Upper lobe of left lung (tissue), 6 donors: ENCODE measurements at regions not wholly inside any gene's neighbourhood (a gene's known extent, or its start where the extent isn't known, plus 50 kb on each side); places are given as distances from the start of the nearest gene placed in this dataset.

Experiments used
- ATAC-seq, 2 donors: fragments of 200-7000 bp; cut with Tn5 transposase; one replicate each; pipeline ENCODE4 v1.9.1; 2022; ENCODE audit warnings: mild to moderate bottlenecking in 2 of 2, moderate library complexity in 2 of 2; ENCODE audit not compliant: low FRiP score in 2 of 2
- DNase-seq, 2 donors: peaks; one replicate each; pipeline ENCODE4 v3.0.0-alpha.2; 2019 to 2020
- H3K27ac ChIP-seq, 4 donors: fragments of 200-600 bp; sonication (generic); one replicate each; pipeline ENCODE4 v1.5.1; 2016 to 2019
- H3K27me3 ChIP-seq, 4 donors: fragments of 200-600 bp; sonication (generic); one replicate each; pipeline ENCODE4 v1.5.1; 2017 to 2019
- H3K36me3 ChIP-seq, 4 donors: fragments of 200-600 bp; sonication (generic); one replicate each; pipeline ENCODE4 v1.5.1; 2016 to 2019
- H3K4me1 ChIP-seq, 4 donors: fragments of 200-600 bp; sonication (generic); one replicate each; pipeline ENCODE4 v1.5.1; 2018 to 2019
- H3K4me3 ChIP-seq, 4 donors: fragments of 200-600 bp; sonication (generic); one replicate each; pipeline ENCODE4 v1.5.1; 2017 to 2019; ENCODE audit warnings: mild to moderate bottlenecking in 2 of 4, moderate library complexity in 1 of 4
- H3K9me3 ChIP-seq, 4 donors: fragments of 200-600 bp; sonication (generic); one replicate each; pipeline ENCODE4 v1.5.1; 2018 to 2019
- EP300 ChIP-seq, 4 donors: sonication (generic); formaldehyde crosslinking; IDR thresholded peaks; one replicate each; pipeline ENCODE4 v1.5.1; 2017; ENCODE audit warnings: antibody characterized with exemption in 4 of 4, control low read depth in 2 of 4
- POLR2A ChIP-seq, 4 donors: fragments of 450-650 bp; IDR thresholded peaks; one replicate each; pipeline ENCODE4 v1.5.1; 2016 to 2017; ENCODE audit warnings: antibody characterized with exemption in 4 of 4, mild to moderate bottlenecking in 2 of 4
- POLR2AphosphoS5 ChIP-seq, 2 donors: sonication (generic); formaldehyde crosslinking; IDR thresholded peaks; one replicate each; pipeline ENCODE4 v1.5.1; 2017; ENCODE audit warnings: antibody characterized with exemption in 2 of 2
- WGBS, 2 donors: methylation state at CpG; one replicate each; pipeline ENCODE4 v1.1.5; 2017 to 2018; 5-methylcytosine and 5-hydroxymethylcytosine counted together
- TF ChIP-seq, protein P1 (sequence below), 6 experiments: fragments of 450-650 bp in 4 of 6; fragments of 200-600 bp in 2 of 6; sonication (generic) in 2 of 6; IDR thresholded peaks; one replicate each; pipeline ENCODE4 v1.5.1; 2016 to 2019; ENCODE audit warnings: antibody characterized with exemption in 6 of 6
- donor health status: DM: no; HTN: no; CAD: no; lungs with moderate emphysema.
- donor health status: DM: no; HTN: yes; CAD: no; lungs with severe emphysema.

DNA sequence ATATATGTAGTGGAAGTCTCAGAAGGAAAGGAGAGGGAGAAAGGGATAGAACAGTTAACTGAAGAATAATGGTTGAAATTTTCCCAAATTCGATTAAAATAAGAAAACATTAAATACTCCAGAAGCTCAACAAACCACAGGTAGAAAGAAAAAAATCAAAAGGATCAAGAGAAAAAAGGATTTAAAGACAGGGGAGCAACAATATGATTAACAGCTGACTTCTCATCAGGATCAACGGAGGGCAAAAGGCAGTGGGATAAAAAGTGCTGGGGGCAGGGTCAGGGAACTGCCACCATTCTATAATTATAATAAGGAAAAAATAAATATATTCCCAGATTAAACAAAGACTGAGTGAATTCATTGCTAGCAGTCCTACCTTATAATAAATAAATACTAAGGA lies 55.3 kb downstream of the CDKN2C start:
- TF ChIP-seq POLR2AphosphoS5 (IDR thresholded peaks at IDR 0.05), result no peak
- TF ChIP-seq, protein P1, sequence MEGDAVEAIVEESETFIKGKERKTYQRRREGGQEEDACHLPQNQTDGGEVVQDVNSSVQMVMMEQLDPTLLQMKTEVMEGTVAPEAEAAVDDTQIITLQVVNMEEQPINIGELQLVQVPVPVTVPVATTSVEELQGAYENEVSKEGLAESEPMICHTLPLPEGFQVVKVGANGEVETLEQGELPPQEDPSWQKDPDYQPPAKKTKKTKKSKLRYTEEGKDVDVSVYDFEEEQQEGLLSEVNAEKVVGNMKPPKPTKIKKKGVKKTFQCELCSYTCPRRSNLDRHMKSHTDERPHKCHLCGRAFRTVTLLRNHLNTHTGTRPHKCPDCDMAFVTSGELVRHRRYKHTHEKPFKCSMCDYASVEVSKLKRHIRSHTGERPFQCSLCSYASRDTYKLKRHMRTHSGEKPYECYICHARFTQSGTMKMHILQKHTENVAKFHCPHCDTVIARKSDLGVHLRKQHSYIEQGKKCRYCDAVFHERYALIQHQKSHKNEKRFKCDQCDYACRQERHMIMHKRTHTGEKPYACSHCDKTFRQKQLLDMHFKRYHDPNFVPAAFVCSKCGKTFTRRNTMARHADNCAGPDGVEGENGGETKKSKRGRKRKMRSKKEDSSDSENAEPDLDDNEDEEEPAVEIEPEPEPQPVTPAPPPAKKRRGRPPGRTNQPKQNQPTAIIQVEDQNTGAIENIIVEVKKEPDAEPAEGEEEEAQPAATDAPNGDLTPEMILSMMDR (IDR thresholded peaks at IDR 0.05), result no peak
- no peak for TF ChIP-seq EP300 (IDR thresholded peaks at IDR 0.05)
- no peak for TF ChIP-seq POLR2A (IDR thresholded peaks at IDR 0.05)
- WGBS, 2 donors, result 61 to 63% methylated on average over 2 of the region's 2 CpGs
- H3K36me3 ChIP-seq, result no peaks in the 10 kb centered on the region
- ATAC-seq (no peak), DNase-seq (no peak)
- H3K4me3 ChIP-seq, result no peak overlapping the region
- no peaks in the 10 kb centered on the region for H3K4me1 ChIP-seq
- no peaks in the 10 kb centered on the region for H3K27me3 ChIP-seq
- H3K27ac ChIP-seq, result no peak overlapping the region
- H3K9me3 ChIP-seq, result no peaks in the 10 kb centered on the region

DNA sequence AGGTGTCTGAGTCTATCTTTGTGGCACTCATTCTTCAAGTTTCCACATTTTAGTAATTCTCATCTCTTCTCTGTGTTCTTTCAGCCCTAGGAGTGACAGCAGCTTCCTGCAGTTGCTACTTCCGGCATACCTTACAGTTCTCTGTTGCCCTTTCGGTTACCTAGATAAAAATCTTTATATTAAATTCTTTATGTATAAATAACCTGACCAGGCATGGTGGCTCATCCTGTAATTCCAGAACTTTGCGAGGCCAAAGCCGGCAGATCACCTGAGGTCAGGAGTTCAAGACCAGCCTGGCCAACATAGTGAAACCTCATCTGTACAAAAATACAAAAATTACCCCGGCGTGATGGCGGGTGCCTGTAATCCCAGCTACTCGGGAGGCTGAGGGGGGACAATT lies 62.9 kb downstream of the CDKN2C start:
- no peaks in the 10 kb centered on the region for H3K4me1 ChIP-seq
- no peak overlapping the region for H3K4me3 ChIP-seq
- ATAC-seq (no peak), DNase-seq (no peak)
- H3K9me3 ChIP-seq, result no peaks in the 10 kb centered on the region
- H3K36me3 ChIP-seq, result no peaks in the 10 kb centered on the region
- H3K27me3 ChIP-seq, result no peaks in the 10 kb centered on the region
- 89 to 92% methylated on average over 8 of the region's 8 CpGs for WGBS, 2 donors
- no peak overlapping the region for H3K27ac ChIP-seq
- TF ChIP-seq EP300 (IDR thresholded peaks at IDR 0.05) (no peak), POLR2A (IDR thresholded peaks at IDR 0.05) (no peak), POLR2AphosphoS5 (IDR thresholded peaks at IDR 0.05) (no peak)
- TF ChIP-seq, protein P1 (IDR thresholded peaks at IDR 0.05), result no peak

DNA sequence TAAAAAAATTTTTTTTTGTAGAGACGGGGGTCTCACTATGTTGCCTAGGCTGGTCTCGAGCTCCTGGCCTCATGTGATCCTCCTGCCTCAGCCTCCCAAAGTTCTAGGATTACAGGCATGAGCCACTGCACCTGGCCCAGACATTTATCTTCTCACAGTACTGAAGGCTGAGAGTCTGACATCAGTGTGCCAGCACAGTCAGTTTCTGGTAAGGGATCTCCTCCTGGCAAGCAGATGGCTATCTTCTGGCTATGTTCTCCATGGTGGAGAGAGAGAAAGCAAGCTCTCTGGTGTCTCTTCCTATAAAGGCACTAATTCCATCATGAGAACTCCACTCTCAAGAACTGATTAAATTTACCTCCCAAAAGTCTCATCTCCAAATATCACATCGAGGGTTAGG lies 57.8 kb upstream of the C1orf185 start:
- TF ChIP-seq EP300 (IDR thresholded peaks at IDR 0.05) (no peak), POLR2A (IDR thresholded peaks at IDR 0.05) (no peak), POLR2AphosphoS5 (IDR thresholded peaks at IDR 0.05) (no peak)
- TF ChIP-seq, protein P1 (IDR thresholded peaks at IDR 0.05), result no peak
- Histone ChIP-seq H3K27me3 (no peaks in the 10 kb centered on the region), H3K9me3 (peaks cover 0 to 3% (median 0%) of the 10 kb centered on the region in 4 donors), H3K36me3 (no peaks in the 10 kb centered on the region), H3K27ac (no peak overlapping the region), H3K4me3 (no peak overlapping the region), H3K4me1 (no peaks in the 10 kb centered on the region)
- ATAC-seq (no peak), DNase-seq (no peak)
- WGBS, 2 donors, result 68 to 83% methylated on average over 3 of the region's 3 CpGs

DNA sequence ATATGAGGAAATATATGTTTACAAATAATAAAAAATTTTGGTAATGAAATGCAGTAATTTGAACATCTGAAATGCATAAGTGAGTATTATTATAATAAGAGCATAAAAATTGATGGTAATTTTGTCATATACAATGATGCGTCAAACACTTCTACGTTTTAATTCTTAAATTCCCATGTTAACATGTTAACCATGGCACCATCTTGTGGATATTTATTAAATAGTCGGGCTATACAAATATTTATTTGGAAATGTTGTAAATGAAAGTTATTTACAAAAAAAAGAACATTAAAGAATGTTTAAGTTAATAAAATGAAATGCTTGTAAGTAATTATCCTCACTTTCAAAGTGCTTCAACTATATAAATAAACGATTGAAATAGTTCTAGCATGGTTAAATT lies 57.2 kb upstream of the C1orf185 start:
- H3K4me3 ChIP-seq, result no peak overlapping the region
- no peaks in the 10 kb centered on the region for H3K27me3 ChIP-seq
- H3K36me3 ChIP-seq, result no peaks in the 10 kb centered on the region
- no peaks in the 10 kb centered on the region for H3K9me3 ChIP-seq
- DNase-seq (no peak), ATAC-seq (no peak)
- no peaks in the 10 kb centered on the region for H3K4me1 ChIP-seq
- no peak overlapping the region for H3K27ac ChIP-seq
- TF ChIP-seq, protein P1 (IDR thresholded peaks at IDR 0.05), result peak in 3 of 6 experiments; percentile 9 to 28 (median 18)
- TF ChIP-seq POLR2A (IDR thresholded peaks at IDR 0.05) (no peak), EP300 (IDR thresholded peaks at IDR 0.05) (no peak), POLR2AphosphoS5 (IDR thresholded peaks at IDR 0.05) (no peak)
- WGBS, 2 donors, result 39 to 45% methylated on average over 4 of the region's 4 CpGs

DNA sequence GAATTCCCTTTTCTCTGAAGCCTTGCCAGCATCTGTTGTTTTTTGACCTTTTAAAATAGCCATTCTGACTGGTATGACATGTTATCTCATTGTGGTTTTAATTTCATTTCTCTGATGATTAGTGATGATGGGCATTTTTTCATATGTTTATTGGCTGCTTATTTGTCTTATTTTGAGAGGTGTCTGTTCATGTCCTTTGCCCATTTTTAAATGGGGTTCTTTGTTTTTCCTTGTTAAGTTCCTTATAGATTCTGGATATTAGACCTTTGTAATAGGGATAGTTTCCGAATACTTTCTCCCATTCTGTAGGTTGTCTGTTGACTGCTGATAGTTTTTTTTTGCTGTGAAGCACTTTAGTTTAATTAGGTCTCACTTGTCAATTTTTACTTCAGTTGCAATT lies 54.0 kb upstream of the C1orf185 start:
- ATAC-seq, result no peak
- no peak overlapping the region for H3K27ac ChIP-seq
- no peak for DNase-seq
- no peaks in the 10 kb centered on the region for H3K9me3 ChIP-seq
- 91 to 95% methylated on average over 1 of the region's 1 CpG for WGBS, 2 donors
- H3K36me3 ChIP-seq, result no peaks in the 10 kb centered on the region
- no peaks in the 10 kb centered on the region for H3K27me3 ChIP-seq
- no peak overlapping the region for H3K4me3 ChIP-seq
- TF ChIP-seq EP300 (IDR thresholded peaks at IDR 0.05) (no peak), POLR2A (IDR thresholded peaks at IDR 0.05) (no peak), POLR2AphosphoS5 (IDR thresholded peaks at IDR 0.05) (no peak)
- TF ChIP-seq, protein P1 (IDR thresholded peaks at IDR 0.05), result no peak
- no peaks in the 10 kb centered on the region for H3K4me1 ChIP-seq
